ENCODE measurements at regions not wholly inside any gene's neighbourhood (a gene's known extent, or its start where the extent isn't known, plus 50 kb on each side); places are given as distances from the start of the nearest gene placed in this dataset.

- H3K79me2 ChIP-seq (ENCODE audit: insufficient read depth, low read length): no peaks in the 10 kb centered on the region
- no peaks in the 10 kb centered on the region for H3K9me2 ChIP-seq (ENCODE audit: insufficient read depth)
- no peaks in the 10 kb centered on the region for H3K36me3 ChIP-seq (ENCODE audit: control insufficient read depth in 1 of 2, insufficient read depth in 2 of 2, low read length in 2 of 2)
- no peak overlapping the region for H2AFZ ChIP-seq (ENCODE audit: low read depth, low read length, poor library complexity, severe bottlenecking)
- no peak overlapping the region for H3K4me3 ChIP-seq (replicated peaks in 1 of 2; ENCODE audit: low read depth in 1 of 2, low read length in 2 of 2)
- intact Hi-C loops (cut with micrococcal nuclease): no loop called here
- RAD21 ChIA-PET (ENCODE audit: low non-redundant PET in 1 of 2, low total read pairs in 2 of 2, uncharacterized antibody in 2 of 2, unreplicated experiment in 2 of 2): no interaction called here
- ATAC-seq (no peak), DNase-seq (ENCODE audit: low read depth, low spot score) (no peak)
- no peaks in the 10 kb centered on the region for H3K9me3 ChIP-seq (ENCODE audit: control insufficient read depth in 1 of 2, insufficient read depth in 1 of 2, low read depth in 1 of 2, low read length in 2 of 2)
- H4K20me1 ChIP-seq (ENCODE audit: insufficient read depth): no peaks in the 10 kb centered on the region
- no peak overlapping the region for H3K27ac ChIP-seq (ENCODE audit: low read depth, low read length)
- H3K4me2 ChIP-seq (ENCODE audit: low read length): no peak overlapping the region
- no peaks in the 10 kb centered on the region for H3K27me3 ChIP-seq (ENCODE audit: insufficient read depth, low read length)
- CTCF ChIA-PET: no interaction called here
- POLR2A ChIA-PET: no interaction called here
- no peaks in the 10 kb centered on the region for H3K4me1 ChIP-seq (ENCODE audit: control insufficient read depth in 1 of 2, insufficient read depth in 2 of 2, low read length in 2 of 2)
- TF ChIP-seq SP1 (IDR thresholded peaks at IDR 0.05; ENCODE audit: low read depth) (no peak), MAX (IDR thresholded peaks at IDR 0.05) (no peak), CBX3 (IDR thresholded peaks at IDR 0.05; ENCODE audit: low read depth) (no peak)
- no TSS peak for BruUV-seq (replicated peaks)
- no peak overlapping the region for H3K9ac ChIP-seq (ENCODE audit: low read length)
Observed at GRCh38 chr11:29482510-29482909, 534.3 kb downstream of the KCNA4 start.

- Histone ChIP-seq H3K4me1 (ENCODE audit: control insufficient read depth in 1 of 2, insufficient read depth in 2 of 2, low read length in 2 of 2) (no peaks in the 10 kb centered on the region), H3K9me3 (ENCODE audit: control insufficient read depth in 1 of 2, insufficient read depth in 1 of 2, low read depth in 1 of 2, low read length in 2 of 2) (no peaks in the 10 kb centered on the region), H2AFZ (ENCODE audit: low read depth, low read length, poor library complexity, severe bottlenecking) (no peak overlapping the region), H3K27ac (ENCODE audit: low read depth, low read length) (no peak overlapping the region), H3K36me3 (ENCODE audit: control insufficient read depth in 1 of 2, insufficient read depth in 2 of 2, low read length in 2 of 2) (no peaks in the 10 kb centered on the region), H3K27me3 (ENCODE audit: insufficient read depth, low read length) (no peaks in the 10 kb centered on the region), H3K4me2 (ENCODE audit: low read length) (no peak overlapping the region), H3K79me2 (ENCODE audit: insufficient read depth, low read length) (no peaks in the 10 kb centered on the region), H3K9ac (ENCODE audit: low read length) (no peak overlapping the region), H3K9me2 (ENCODE audit: insufficient read depth) (no peaks in the 10 kb centered on the region), H4K20me1 (ENCODE audit: insufficient read depth) (no peaks in the 10 kb centered on the region), H3K4me3 (replicated peaks in 1 of 2; ENCODE audit: low read depth in 1 of 2, low read length in 2 of 2) (no peak overlapping the region)
- TF ChIP-seq SP1 (IDR thresholded peaks at IDR 0.05; ENCODE audit: low read depth) (no peak), MAX (IDR thresholded peaks at IDR 0.05) (no peak), TCF7L2 (IDR thresholded peaks at IDR 0.05; ENCODE audit: borderline replicate concordance, extremely low read depth, insufficient read depth, insufficient read length) (no peak), SRF (IDR thresholded peaks at IDR 0.05; ENCODE audit: low read depth) (no peak), POLR2AphosphoS5 (IDR thresholded peaks at IDR 0.05; ENCODE audit: low read depth, low read length) (no peak), REST (IDR thresholded peaks at IDR 0.05; ENCODE audit: low read depth) (no peak), ATF3 (IDR thresholded peaks at IDR 0.05) (no peak), YY1 (IDR thresholded peaks at IDR 0.05; ENCODE audit: extremely low read depth, insufficient replicate concordance, low read depth, low read length) (no peak), EGR1 (IDR thresholded peaks at IDR 0.05; ENCODE audit: low read depth) (no peak), JUND (IDR thresholded peaks at IDR 0.05) (no peak), POLR2A (IDR thresholded peaks at IDR 0.05; ENCODE audit: borderline replicate concordance, extremely low read depth, insufficient read depth, insufficient read length) (no peak), RAD21 (IDR thresholded peaks at IDR 0.05; ENCODE audit: low read depth) (no peak), ELF1 (IDR thresholded peaks at IDR 0.05; ENCODE audit: borderline replicate concordance, low read depth) (no peak), SIN3A (IDR thresholded peaks at IDR 0.05; ENCODE audit: low read depth) (no peak), EZH2phosphoT487 (IDR thresholded peaks at IDR 0.05; ENCODE audit: borderline replicate concordance) (no peak), ZFX (IDR thresholded peaks at IDR 0.05) (no peak)
- ATAC-seq (no peak), DNase-seq (ENCODE audit: low read depth, low spot score) (no peak)
- POLR2A ChIA-PET: no interaction called here
- intact Hi-C loops (cut with micrococcal nuclease): no loop called here
- RAD21 ChIA-PET (ENCODE audit: low non-redundant PET in 1 of 2, low total read pairs in 2 of 2, uncharacterized antibody in 2 of 2, unreplicated experiment in 2 of 2): no interaction called here
- no TSS peak for BruUV-seq (replicated peaks)
- CTCF ChIA-PET: no interaction called here
Observed at GRCh38 chr11:29481738-29482137, 535.1 kb downstream of the KCNA4 start.
